T-cell (primary cell): ENCODE measurements at regions not wholly inside any gene's neighbourhood (a gene's known extent, or its start where the extent isn't known, plus 50 kb on each side); places are given as distances from the start of the nearest gene placed in this dataset.

Experiments
- ATAC-seq, 4 experiments: fragments of 200-7000 bp in 3 of 4; fragments of 150-1000 bp in 1 of 4; cut with Tn5 transposase; replicated peaks in 1 of 4; 1 replicate in 3 of 4; 2 replicates in 1 of 4; pipeline ENCODE4 v1.10.0; 2021; ENCODE audit warnings: moderate library complexity in 3 of 4, mild to moderate bottlenecking in 2 of 4, moderate number of reproducible peaks in 1 of 4
- CTCF ChIA-PET, 2 donors: fragments of 300-600 bp; sonication (Branson Sonifier 250); formaldehyde crosslinking; loops; one replicate each; lab custom pipeline; 2022; ENCODE audit warnings: antibody characterized with exemption in 2 of 2; lab: Charles Lee
- POLR2A ChIA-PET, 2 donors: fragments of 300-600 bp; sonication (Branson Sonifier 250); formaldehyde crosslinking; loops; one replicate each; lab custom pipeline; 2022; ENCODE audit warnings: antibody characterized with exemption in 2 of 2; lab: Charles Lee
- DNase-seq, 35 experiments: peaks; one replicate each; pipeline versions ENCODE4 v3.0.0 to v3.0.0-alpha.2; 2013 to 2023
- H3K27ac ChIP-seq: one replicate; pipeline ENCODE4 v1.5.1; 2013; ENCODE audit warnings: low read length
- H3K27me3 ChIP-seq, 2 experiments: replicated peaks in 1 of 2; 1 replicate in 1 of 2; 2 replicates in 1 of 2; pipeline versions ENCODE4 v1.6.1 to v1.7.0; 2013; ENCODE audit warnings: low read length in 1 of 2, mixed read lengths in 1 of 2; ENCODE audit not compliant: control insufficient read depth in 2 of 2, insufficient read depth in 2 of 2; ENCODE audit errors: extremely low read depth in 1 of 2
- H3K36me3 ChIP-seq, 2 donors: 1 replicate in 1 of 2; 2 replicates in 1 of 2; pipeline versions ENCODE4 v1.6.1 to v1.7.0; 2013; ENCODE audit warnings: low read length in 1 of 2; ENCODE audit not compliant: control insufficient read depth in 2 of 2, insufficient read depth in 1 of 2; ENCODE audit errors: extremely low read depth in 1 of 2
- H3K4me1 ChIP-seq, 2 experiments: 1 replicate in 1 of 2; 2 replicates in 1 of 2; pipeline versions ENCODE4 v1.6.1 to v1.7.0; 2013; ENCODE audit warnings: low read length in 2 of 2, mixed read lengths in 1 of 2; ENCODE audit not compliant: insufficient read depth in 2 of 2, control insufficient read depth in 1 of 2; ENCODE audit errors: extremely low read depth in 1 of 2
- H3K4me3 ChIP-seq, 2 donors: 1 replicate in 1 of 2; 2 replicates in 1 of 2; pipeline versions ENCODE4 v1.5.1 to v1.7.0; 2013; ENCODE audit warnings: mild to moderate bottlenecking in 2 of 2, low read length in 1 of 2, moderate library complexity in 1 of 2; ENCODE audit not compliant: control insufficient read depth in 1 of 2; ENCODE audit errors: extremely low read depth in 1 of 2
- H3K9me3 ChIP-seq: 2 replicates; pipeline ENCODE4 v1.7.0; 2013
- H3K27ac Mint-ChIP-seq, 2 donors: one replicate each; pipeline ENCODE4 v1.8.0; 2020 to 2021; ENCODE audit warnings: mild to moderate bottlenecking in 2 of 2, mixed read lengths in 2 of 2
- H3K27me3 Mint-ChIP-seq, 2 donors: one replicate each; pipeline ENCODE4 v1.8.0; 2021 to 2022; ENCODE audit warnings: mixed read lengths in 2 of 2
- H3K36me3 Mint-ChIP-seq: one replicate; pipeline ENCODE4 v1.8.0; 2021; ENCODE audit warnings: mixed read lengths
- H3K4me1 Mint-ChIP-seq, 3 donors: one replicate each; pipeline ENCODE4 v1.8.0; 2020 to 2022; ENCODE audit warnings: mixed read lengths in 3 of 3, mild to moderate bottlenecking in 1 of 3
- H3K4me3 Mint-ChIP-seq, 3 donors: one replicate each; pipeline ENCODE4 v1.8.0; 2020 to 2022; ENCODE audit warnings: mild to moderate bottlenecking in 3 of 3, mixed read lengths in 3 of 3, moderate library complexity in 3 of 3
- H3K9me3 Mint-ChIP-seq, 3 donors: one replicate each; pipeline ENCODE4 v1.8.0; 2020 to 2022; ENCODE audit warnings: mixed read lengths in 3 of 3
- WGBS: methylation state at CpG from one replicate; pipeline ENCODE4 v1.1.5; 2013; ENCODE audit warnings: missing lambda C conversion rate; ENCODE audit not compliant: insufficient coverage; 5-methylcytosine and 5-hydroxymethylcytosine counted together

GRCh38 chr2:35347561-35347960 lies 1008.0 kb upstream of the CRIM1 start:
- 100% methylated on average over 1 of the region's 7 CpGs for WGBS
- no peaks in the 10 kb centered on the region for H3K27me3 Mint-ChIP-seq
- ATAC-seq, result no peak

GRCh38 chr2:35343135-35343534 lies 1012.4 kb upstream of the CRIM1 start:
- H3K27ac Mint-ChIP-seq, result no peak overlapping the region
- H3K9me3 Mint-ChIP-seq, result peaks cover 3 to 9% (median 4%) of the 10 kb centered on the region in 3 donors
- Histone ChIP-seq H3K4me3 (no peak overlapping the region), H3K27me3 (no peaks in the 10 kb centered on the region), H3K4me1 (no peaks in the 10 kb centered on the region), H3K27ac (no peak overlapping the region), H3K36me3 (no peaks in the 10 kb centered on the region), H3K9me3 (no peaks in the 10 kb centered on the region)
- H3K27me3 Mint-ChIP-seq, result no peaks in the 10 kb centered on the region
- H3K4me3 Mint-ChIP-seq, result no peak overlapping the region
- no peaks in the 10 kb centered on the region for H3K36me3 Mint-ChIP-seq
- POLR2A ChIA-PET, result no interaction called here
- no peaks in the 10 kb centered on the region for H3K4me1 Mint-ChIP-seq
- no peak for ATAC-seq
- WGBS, result 60% methylated on average over 2 of the region's 4 CpGs
- DNase-seq, result no peak
- CTCF ChIA-PET, result no interaction called here

More at GRCh38 chr2:35347561-35347960, 1008.0 kb upstream of the CRIM1 start:
- no peaks in the 10 kb centered on the region for H3K36me3 Mint-ChIP-seq
- POLR2A ChIA-PET, result no interaction called here
- no peaks in the 10 kb centered on the region for H3K9me3 ChIP-seq
- H3K27ac ChIP-seq, result no peak overlapping the region
- H3K4me3 Mint-ChIP-seq, result no peak overlapping the region
- H3K36me3 ChIP-seq, result no peaks in the 10 kb centered on the region
- CTCF ChIA-PET, result no interaction called here
- H3K9me3 Mint-ChIP-seq, result peaks cover 2 to 3% (median 2%) of the 10 kb centered on the region in 3 donors
- no peak for DNase-seq
- H3K27me3 ChIP-seq, result no peaks in the 10 kb centered on the region
- H3K4me1 ChIP-seq, result no peaks in the 10 kb centered on the region
- H3K4me1 Mint-ChIP-seq, result no peaks in the 10 kb centered on the region
- no peak overlapping the region for H3K4me3 ChIP-seq
- no peak overlapping the region for H3K27ac Mint-ChIP-seq

GRCh38 chr2:35339211-35339610 lies 1016.4 kb upstream of the CRIM1 start:
- no peak overlapping the region for H3K27ac ChIP-seq
- Mint-ChIP-seq H3K27ac (no peak overlapping the region), H3K36me3 (no peaks in the 10 kb centered on the region), H3K4me3 (no peak overlapping the region), H3K27me3 (no peaks in the 10 kb centered on the region), H3K4me1 (no peaks in the 10 kb centered on the region), H3K9me3 (peaks cover 3 to 9% (median 4%) of the 10 kb centered on the region in 3 donors)
- H3K36me3 ChIP-seq, result no peaks in the 10 kb centered on the region
- no peak for ATAC-seq
- no peak for DNase-seq
- H3K4me3 ChIP-seq, result no peak overlapping the region
- no peaks in the 10 kb centered on the region for H3K27me3 ChIP-seq
- no peaks in the 10 kb centered on the region for H3K4me1 ChIP-seq
- H3K9me3 ChIP-seq, result no peaks in the 10 kb centered on the region
- ChIA-PET POLR2A (no interaction called here), CTCF (no interaction called here)

GRCh38 chr2:35337922-35338321 lies 1017.7 kb upstream of the CRIM1 start:
- H3K36me3 Mint-ChIP-seq, result no peaks in the 10 kb centered on the region
- no peak overlapping the region for H3K27ac Mint-ChIP-seq
- no peak for ATAC-seq
- Histone ChIP-seq H3K4me3 (no peak overlapping the region), H3K36me3 (no peaks in the 10 kb centered on the region), H3K4me1 (no peaks in the 10 kb centered on the region), H3K9me3 (no peaks in the 10 kb centered on the region), H3K27me3 (no peaks in the 10 kb centered on the region), H3K27ac (no peak overlapping the region)
- ChIA-PET POLR2A (no interaction called here), CTCF (no interaction called here)
- no peak overlapping the region for H3K4me3 Mint-ChIP-seq
- no peaks in the 10 kb centered on the region for H3K27me3 Mint-ChIP-seq
- no CpG with 5 or more reads among the region's 2 CpGs for WGBS
- H3K9me3 Mint-ChIP-seq, result peaks cover 3 to 9% (median 4%) of the 10 kb centered on the region in 3 donors
- no peak for DNase-seq
- H3K4me1 Mint-ChIP-seq, result no peaks in the 10 kb centered on the region

GRCh38 chr2:35314049-35314448 lies 1041.5 kb upstream of the CRIM1 start:
- Histone ChIP-seq H3K9me3 (no peaks in the 10 kb centered on the region), H3K4me3 (no peak overlapping the region), H3K27ac (no peak overlapping the region), H3K27me3 (no peaks in the 10 kb centered on the region), H3K4me1 (no peaks in the 10 kb centered on the region), H3K36me3 (no peaks in the 10 kb centered on the region)
- Mint-ChIP-seq H3K4me1 (no peaks in the 10 kb centered on the region), H3K36me3 (no peaks in the 10 kb centered on the region), H3K27me3 (no peaks in the 10 kb centered on the region), H3K9me3 (peaks cover 0 to 9% (median 0%) of the 10 kb centered on the region in 3 donors), H3K4me3 (no peak overlapping the region), H3K27ac (no peak overlapping the region)
- CTCF ChIA-PET, result no interaction called here
- DNase-seq (no peak), ATAC-seq (no peak)
- POLR2A ChIA-PET, result no interaction called here
- WGBS, result no CpG with 5 or more reads among the region's 1 CpG

- ATAC-seq, result no peak
- WGBS, result no CpG with 5 or more reads among the region's 1 CpG
- Histone ChIP-seq H3K4me3 (no peak overlapping the region), H3K27ac (no peak overlapping the region), H3K36me3 (no peaks in the 10 kb centered on the region), H3K27me3 (no peaks in the 10 kb centered on the region), H3K4me1 (no peaks in the 10 kb centered on the region), H3K9me3 (no peaks in the 10 kb centered on the region)
- Mint-ChIP-seq H3K9me3 (peaks cover 0 to 5% (median 3%) of the 10 kb centered on the region in 3 donors), H3K4me3 (no peak overlapping the region), H3K4me1 (no peaks in the 10 kb centered on the region), H3K36me3 (no peaks in the 10 kb centered on the region), H3K27ac (no peak overlapping the region), H3K27me3 (no peaks in the 10 kb centered on the region)
- no peak for DNase-seq
- CTCF ChIA-PET, result no interaction called here
- POLR2A ChIA-PET, result interaction anchor here in 1 of 2 donors (0.7 kb wide), 1 partner anchor 361 kb away, joined by 8 read pairs; no protein-coding TSS in a partner anchor
These were observed 1054.2 kb upstream of the CRIM1 start for GRCh38 chr2:35301369-35301768.

- Histone ChIP-seq H3K4me1 (no peaks in the 10 kb centered on the region), H3K27ac (no peak overlapping the region), H3K4me3 (no peak overlapping the region), H3K27me3 (no peaks in the 10 kb centered on the region), H3K36me3 (no peaks in the 10 kb centered on the region), H3K9me3 (no peaks in the 10 kb centered on the region)
- Mint-ChIP-seq H3K4me1 (no peaks in the 10 kb centered on the region), H3K4me3 (no peak overlapping the region), H3K27me3 (no peaks in the 10 kb centered on the region), H3K9me3 (peaks cover 3 to 6% (median 5%) of the 10 kb centered on the region in 3 donors), H3K36me3 (no peaks in the 10 kb centered on the region), H3K27ac (no peak overlapping the region)
- 68% methylated on average over 3 of the region's 4 CpGs for WGBS
- ChIA-PET CTCF (no interaction called here), POLR2A (no interaction called here)
- ATAC-seq (no peak), DNase-seq (no peak)
These were observed 1057.1 kb upstream of the CRIM1 start for GRCh38 chr2:35298493-35298892.
